Mesenchymal stem cell (in vitro differentiated cells and primary cell): ENCODE measurements at regions not wholly inside any gene's neighbourhood (a gene's known extent, or its start where the extent isn't known, plus 50 kb on each side); places are given as distances from the start of the nearest gene placed in this dataset.

Experiments
- DNase-seq: peaks from one replicate; pipeline ENCODE4 v3.0.0-alpha.2; 2013
- H2AFZ ChIP-seq: one replicate; pipeline ENCODE4 v1.6.1; 2013; ENCODE audit warnings: low read depth, mild to moderate bottlenecking, control low read depth, inconsistent platforms, low read length, moderate library complexity
- H2AK5ac ChIP-seq: 2 replicates; pipeline ENCODE4 v1.6.1; 2013; ENCODE audit warnings: low read length, moderate library complexity, mild to moderate bottlenecking, inconsistent platforms; ENCODE audit not compliant: severe bottlenecking
- H2BK120ac ChIP-seq: one replicate; pipeline ENCODE4 v1.6.1; 2013; ENCODE audit warnings: low read depth, mild to moderate bottlenecking, inconsistent platforms, low read length, moderate library complexity
- H2BK12ac ChIP-seq, 2 experiments: one replicate each; pipeline ENCODE4 v1.6.1; 2013; ENCODE audit warnings: inconsistent platforms in 2 of 2, low read length in 2 of 2, mild to moderate bottlenecking in 2 of 2, moderate library complexity in 2 of 2, control low read depth in 1 of 2
- H2BK15ac ChIP-seq: one replicate; pipeline ENCODE4 v1.6.1; 2013; ENCODE audit warnings: mild to moderate bottlenecking, low read depth, inconsistent platforms; ENCODE audit not compliant: poor library complexity, severe bottlenecking
- H2BK5ac ChIP-seq: 2 replicates; pipeline ENCODE4 v1.6.1; 2013; ENCODE audit warnings: low read depth, mild to moderate bottlenecking, low read length, control low read depth, inconsistent platforms; ENCODE audit not compliant: poor library complexity, severe bottlenecking
- H3K14ac ChIP-seq, 2 experiments: one replicate each; pipeline ENCODE4 v1.6.1; 2013; ENCODE audit warnings: inconsistent platforms in 2 of 2, low read length in 2 of 2, control low read depth in 1 of 2, mild to moderate bottlenecking in 1 of 2, moderate library complexity in 1 of 2
- H3K18ac ChIP-seq, 2 experiments: one replicate each; pipeline ENCODE4 v1.6.1; 2013; ENCODE audit warnings: inconsistent platforms in 2 of 2, low read length in 2 of 2, control low read depth in 1 of 2, low read depth in 1 of 2, mild to moderate bottlenecking in 1 of 2
- H3K23ac ChIP-seq, 2 experiments: one replicate each; pipeline ENCODE4 v1.6.1; 2013; ENCODE audit warnings: inconsistent platforms in 2 of 2, low read length in 2 of 2, mild to moderate bottlenecking in 2 of 2, moderate library complexity in 2 of 2, control low read depth in 1 of 2
- H3K27ac ChIP-seq: 2 replicates; pipeline ENCODE4 v1.5.1; 2013; ENCODE audit warnings: mild to moderate bottlenecking, moderate library complexity, low read length, control low read depth, inconsistent platforms; ENCODE audit not compliant: poor library complexity, severe bottlenecking
- H3K27me3 ChIP-seq, 2 experiments: 2 replicates each; pipeline versions ENCODE4 v1.6.1 to v1.7.0; 2013; ENCODE audit warnings: low read length in 2 of 2, mild to moderate bottlenecking in 2 of 2, moderate library complexity in 2 of 2, control low read depth in 1 of 2, inconsistent platforms in 1 of 2; ENCODE audit not compliant: control insufficient read depth in 1 of 2, insufficient read depth in 1 of 2
- H3K36me3 ChIP-seq, 2 experiments: 2 replicates each; pipeline versions ENCODE4 v1.6.1 to v1.7.0; 2013; ENCODE audit warnings: low read length in 2 of 2, control low read depth in 1 of 2, inconsistent platforms in 1 of 2, low read depth in 1 of 2, mild to moderate bottlenecking in 1 of 2; ENCODE audit not compliant: insufficient read depth in 2 of 2, control insufficient read depth in 1 of 2
- H3K4ac ChIP-seq, 2 experiments: one replicate each; pipeline ENCODE4 v1.6.1; 2013; ENCODE audit warnings: inconsistent platforms in 2 of 2, low read length in 2 of 2, mild to moderate bottlenecking in 2 of 2, moderate library complexity in 2 of 2, control low read depth in 1 of 2, low read depth in 1 of 2
- H3K4me1 ChIP-seq: 2 replicates; pipeline ENCODE4 v1.6.1; 2013; ENCODE audit warnings: low read depth, low read length, control low read depth; ENCODE audit not compliant: control insufficient read depth, insufficient read depth
- H3K4me2 ChIP-seq: 2 replicates; pipeline ENCODE4 v1.6.1; 2013; ENCODE audit warnings: low read length, mild to moderate bottlenecking, inconsistent platforms; ENCODE audit not compliant: poor library complexity, severe bottlenecking
- H3K4me3 ChIP-seq, 2 experiments: 2 replicates each; pipeline versions ENCODE4 v1.5.1 to v1.7.0; 2013; ENCODE audit warnings: low read length in 2 of 2, mild to moderate bottlenecking in 2 of 2, control low read depth in 1 of 2, low read depth in 1 of 2; ENCODE audit not compliant: insufficient read depth in 1 of 2
- H3K79me1 ChIP-seq: replicated peaks from 2 replicates; pipeline ENCODE4 v1.6.1; 2013; ENCODE audit warnings: mild to moderate bottlenecking, control low read depth, low read length, inconsistent platforms; ENCODE audit not compliant: poor library complexity, severe bottlenecking
- H3K9ac ChIP-seq: 2 replicates; pipeline ENCODE4 v1.7.0; 2013; ENCODE audit warnings: mild to moderate bottlenecking, low read length, moderate library complexity
- H3K9me3 ChIP-seq: 2 replicates; pipeline ENCODE4 v1.7.0; 2013; ENCODE audit warnings: mild to moderate bottlenecking, low read length; ENCODE audit not compliant: control insufficient read depth
- H4K8ac ChIP-seq: one replicate; pipeline ENCODE4 v1.6.1; 2013; ENCODE audit warnings: inconsistent platforms, mild to moderate bottlenecking, low read length, moderate library complexity
- H4K91ac ChIP-seq: one replicate; pipeline ENCODE4 v1.6.1; 2013; ENCODE audit warnings: mild to moderate bottlenecking, low read length, inconsistent platforms
- WGBS: methylation state at CpG from one replicate; pipeline ENCODE4 v1.1.7; 2013; ENCODE audit warnings: mixed read lengths; 5-methylcytosine and 5-hydroxymethylcytosine counted together

DNA sequence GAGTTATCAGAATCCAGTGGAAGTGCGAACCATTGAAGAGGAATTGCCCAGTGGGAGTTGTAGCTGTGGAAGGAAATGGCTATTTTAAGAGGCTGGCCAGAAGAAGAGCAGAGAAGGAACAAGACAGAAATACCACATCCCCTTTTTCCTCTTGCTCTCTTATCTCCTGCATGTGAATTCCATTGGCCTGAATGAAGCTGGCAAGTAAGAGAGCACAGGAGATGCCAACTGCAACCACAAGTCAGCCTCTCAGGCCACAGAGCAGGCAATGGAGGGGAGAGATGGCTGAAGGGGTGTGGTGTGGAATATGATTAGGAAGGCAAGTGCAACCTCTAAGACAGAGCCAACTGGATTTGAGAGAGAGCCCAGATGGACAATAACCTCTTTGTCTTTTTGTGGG is 362.7 kb upstream of the IMPG1 start:
- Histone ChIP-seq H3K27me3 (no peaks in the 10 kb centered on the region), H2BK15ac (no peak overlapping the region), H3K4me3 (no peak overlapping the region), H3K79me1 (no peaks in the 10 kb centered on the region), H2AFZ (no peak overlapping the region), H3K23ac (no peak overlapping the region), H2BK5ac (no peak overlapping the region), H2AK5ac (no peak overlapping the region), H3K4me2 (no peak overlapping the region), H3K18ac (no peak overlapping the region), H3K27ac (no peak overlapping the region), H4K91ac (no peak overlapping the region), H3K9ac (no peak overlapping the region), H2BK12ac (no peak overlapping the region), H2BK120ac (no peak overlapping the region), H3K9me3 (no peaks in the 10 kb centered on the region), H3K4me1 (no peaks in the 10 kb centered on the region), H4K8ac (no peak overlapping the region), H3K14ac (no peak overlapping the region), H3K36me3 (no peaks in the 10 kb centered on the region), H3K4ac (no peak overlapping the region)
- WGBS: 71% methylated on average over 1 of the region's 1 CpG
- DNase-seq: no peak

GRCh38 chr6:76422511-76423213 is 350.2 kb upstream of the IMPG1 start:
- 10% methylated on average over 1 of the region's 2 CpGs for WGBS
- DNase-seq: no peak
- no peak overlapping the region for H3K23ac ChIP-seq
- H3K36me3 ChIP-seq: no peaks in the 10 kb centered on the region
- no peaks in the 10 kb centered on the region for H3K4me1 ChIP-seq
- no peak overlapping the region for H2BK12ac ChIP-seq
- no peaks in the 10 kb centered on the region for H3K79me1 ChIP-seq
- no peak overlapping the region for H4K8ac ChIP-seq
- no peak overlapping the region for H2AK5ac ChIP-seq
- no peak overlapping the region for H3K14ac ChIP-seq
- H2AFZ ChIP-seq: no peak overlapping the region
- H3K4me3 ChIP-seq: no peak overlapping the region
- H3K27me3 ChIP-seq: no peaks in the 10 kb centered on the region
- H2BK15ac ChIP-seq: no peak overlapping the region
- no peak overlapping the region for H3K4me2 ChIP-seq
- H2BK120ac ChIP-seq: no peak overlapping the region
- H4K91ac ChIP-seq: no peak overlapping the region
- no peak overlapping the region for H3K4ac ChIP-seq
- H3K27ac ChIP-seq: no peak overlapping the region
- no peak overlapping the region for H3K9ac ChIP-seq
- H3K9me3 ChIP-seq: no peaks in the 10 kb centered on the region
- H2BK5ac ChIP-seq: no peak overlapping the region
- no peak overlapping the region for H3K18ac ChIP-seq

DNA sequence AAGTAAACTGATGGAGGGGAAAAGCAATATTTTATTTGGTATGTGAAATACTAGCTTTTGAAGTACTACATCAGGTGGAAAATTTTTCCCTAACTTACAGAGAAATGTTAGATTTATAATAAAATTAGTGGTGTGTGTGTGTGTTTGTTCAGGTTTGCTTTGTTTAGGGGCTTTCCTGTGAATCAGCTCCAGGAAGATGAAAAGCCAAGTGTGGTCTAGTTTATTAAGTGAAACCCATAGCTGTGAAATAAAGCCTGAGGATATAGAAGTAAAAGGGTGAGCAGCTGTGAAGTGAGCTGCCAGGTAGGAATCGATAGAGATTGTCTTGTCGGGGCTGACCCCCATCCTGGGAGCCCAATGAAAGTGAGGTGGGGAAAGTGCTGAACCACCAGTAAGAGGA is 347.6 kb upstream of the IMPG1 start:
- H3K9me3 ChIP-seq: no peaks in the 10 kb centered on the region
- H2AFZ ChIP-seq: no peak overlapping the region
- H3K4me2 ChIP-seq: no peak overlapping the region
- no peak overlapping the region for H3K27ac ChIP-seq
- H2BK120ac ChIP-seq: no peak overlapping the region
- H3K9ac ChIP-seq: no peak overlapping the region
- no peak overlapping the region for H2AK5ac ChIP-seq
- no peak overlapping the region for H3K4ac ChIP-seq
- H2BK5ac ChIP-seq: no peak overlapping the region
- no peak overlapping the region for H2BK15ac ChIP-seq
- no peak overlapping the region for H4K8ac ChIP-seq
- no peaks in the 10 kb centered on the region for H3K4me1 ChIP-seq
- DNase-seq: no peak
- no peak overlapping the region for H3K4me3 ChIP-seq
- no peaks in the 10 kb centered on the region for H3K79me1 ChIP-seq
- H2BK12ac ChIP-seq: no peak overlapping the region
- H3K14ac ChIP-seq: no peak overlapping the region
- no peaks in the 10 kb centered on the region for H3K27me3 ChIP-seq
- H3K36me3 ChIP-seq: no peaks in the 10 kb centered on the region
- H4K91ac ChIP-seq: no peak overlapping the region
- no peak overlapping the region for H3K23ac ChIP-seq
- 97% methylated on average over 2 of the region's 2 CpGs for WGBS
- no peak overlapping the region for H3K18ac ChIP-seq

DNA sequence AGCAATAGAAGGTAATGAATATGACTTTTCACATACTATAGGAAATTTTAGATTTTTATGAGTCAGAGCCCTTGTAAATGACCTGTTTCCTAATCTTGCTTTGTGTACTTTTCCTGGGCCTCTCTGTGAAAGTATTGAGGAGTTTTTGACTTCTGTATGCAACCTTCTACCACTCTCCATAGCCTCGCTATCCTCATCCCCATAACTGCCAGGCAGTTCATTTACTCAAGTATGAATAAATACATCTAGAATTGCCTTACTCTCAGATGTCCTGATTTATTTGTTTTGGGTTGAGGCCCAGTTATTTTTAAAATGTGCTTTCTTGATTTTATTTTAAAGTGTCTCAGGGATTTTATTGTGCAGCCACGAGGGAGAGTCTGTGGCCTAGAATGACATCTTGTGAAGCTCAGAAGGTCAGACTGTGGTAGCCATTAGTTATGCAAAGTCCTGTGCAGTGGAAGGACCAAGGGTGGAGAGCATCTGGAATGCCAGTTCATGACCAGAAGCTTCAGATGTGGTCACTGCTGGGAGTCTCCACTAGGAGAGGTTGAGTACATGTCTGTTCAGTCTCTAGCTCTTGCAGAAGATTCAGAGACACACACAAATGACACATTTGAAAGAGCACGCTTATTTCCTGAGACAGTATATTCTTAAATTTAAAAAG is 346.2 kb upstream of the IMPG1 start:
- 49% methylated on average over 1 of the region's 3 CpGs for WGBS
- Histone ChIP-seq H3K23ac (no peak overlapping the region), H2AK5ac (no peak overlapping the region), H3K14ac (no peak overlapping the region), H3K9me3 (no peaks in the 10 kb centered on the region), H3K27me3 (no peaks in the 10 kb centered on the region), H3K79me1 (no peaks in the 10 kb centered on the region), H3K18ac (no peak overlapping the region), H2AFZ (no peak overlapping the region), H3K36me3 (no peaks in the 10 kb centered on the region), H4K8ac (no peak overlapping the region), H3K4me1 (no peaks in the 10 kb centered on the region), H3K4me2 (no peak overlapping the region), H3K9ac (no peak overlapping the region), H2BK12ac (no peak overlapping the region), H3K4ac (no peak overlapping the region), H3K27ac (no peak overlapping the region), H2BK5ac (no peak overlapping the region), H3K4me3 (no peak overlapping the region), H4K91ac (no peak overlapping the region), H2BK15ac (no peak overlapping the region), H2BK120ac (no peak overlapping the region)
- peak; percentile 20 for DNase-seq
